HCT116 (cell line): ENCODE measurements at regions not wholly inside any gene's neighbourhood (a gene's known extent, or its start where the extent isn't known, plus 50 kb on each side); places are given as distances from the start of the nearest gene placed in this dataset.
"Not testable (repeated sequence)": the region's sequence is repeated elsewhere in the genome, so short reads cannot be mapped to it uniquely, and the experiment has no call there.

Experiments used
- CTCF ChIP-seq, 3 experiments: fragments of 200-600 bp in 1 of 3; sonication (generic) in 1 of 3; IDR thresholded peaks in 2 of 3; conservative IDR thresholded peaks in 1 of 3; 2 replicates each; pipeline ENCODE4 v1.5.1; 2012 to 2017; ENCODE audit warnings: low read depth in 2 of 3, low read length in 2 of 3, antibody characterized with exemption in 1 of 3, borderline replicate concordance in 1 of 3, control low read depth in 1 of 3, mild to moderate bottlenecking in 1 of 3, mixed read lengths in 1 of 3, mixed run types in 1 of 3, moderate library complexity in 1 of 3; ENCODE audit not compliant: insufficient read depth in 1 of 3
- EZH2 ChIP-seq: fragments of 200-600 bp; sonication (generic); IDR thresholded peaks from 2 replicates; pipeline ENCODE4 v1.6.1; 2017; ENCODE audit warnings: antibody characterized with exemption, mixed run types
- EZH2phosphoT487 ChIP-seq: fragments of 200-600 bp; IDR thresholded peaks from 2 replicates; pipeline ENCODE4 v1.6.1; 2018; ENCODE audit warnings: antibody characterized with exemption, borderline replicate concordance
- JUND ChIP-seq: IDR thresholded peaks from 2 replicates; pipeline ENCODE4 v1.6.1; 2012
- POLR2A ChIP-seq: IDR thresholded peaks from 2 replicates; pipeline ENCODE4 v1.7.0; 2011; ENCODE audit warnings: borderline replicate concordance; ENCODE audit not compliant: insufficient read depth, insufficient read length; ENCODE audit errors: extremely low read depth
- POLR2AphosphoS5 ChIP-seq: IDR thresholded peaks from 2 replicates; pipeline ENCODE4 v1.6.1; 2011; ENCODE audit warnings: mild to moderate bottlenecking, low read depth, low read length, moderate library complexity
- RAD21 ChIP-seq: IDR thresholded peaks from 2 replicates; pipeline ENCODE4 v1.6.1; 2012; ENCODE audit warnings: low read depth, mild to moderate bottlenecking
- REST ChIP-seq: IDR thresholded peaks from 2 replicates; pipeline ENCODE4 v1.6.1; 2012; ENCODE audit warnings: low read depth
- SP1 ChIP-seq: IDR thresholded peaks from 2 replicates; pipeline ENCODE4 v1.6.1; 2012; ENCODE audit warnings: low read depth
- YY1 ChIP-seq: IDR thresholded peaks from 2 replicates; pipeline ENCODE4 v1.6.1; 2011; ENCODE audit warnings: low read length, low read depth, moderate library complexity, mild to moderate bottlenecking; ENCODE audit not compliant: insufficient replicate concordance; ENCODE audit errors: extremely low read depth
- ZBTB33 ChIP-seq: IDR thresholded peaks from 2 replicates; pipeline ENCODE4 v1.6.1; 2011; ENCODE audit warnings: mild to moderate bottlenecking, low read length, moderate library complexity; ENCODE audit not compliant: insufficient replicate concordance; ENCODE audit errors: extremely low read depth
- ZFX ChIP-seq: fragments of 450-650 bp; IDR thresholded peaks from 2 replicates; pipeline ENCODE4 v1.6.1; 2017

- not testable (repeated sequence) for TF ChIP-seq JUND; CTCF (IDR thresholded peaks at IDR 0.05 in 2 of 3, conservative IDR thresholded peaks at IDR 0.05 in 1 of 3; ENCODE audit: borderline replicate concordance in 1 of 3, insufficient read depth in 1 of 3, low read depth in 2 of 3, low read length in 2 of 3); EZH2; POLR2A; ZFX; REST; EZH2phosphoT487; SP1; RAD21; POLR2AphosphoS5; ZBTB33; YY1
Measured at GRCh38 chr17:21770466-21771446, 78.4 kb downstream of the KCNJ18 start.
